GM12878 (cell line): ENCODE measurements at regions not wholly inside any gene's neighbourhood (a gene's known extent, or its start where the extent isn't known, plus 50 kb on each side); places are given as distances from the start of the nearest gene placed in this dataset.

Source experiments
- ATF2 ChIP-seq: IDR thresholded peaks from 2 replicates; pipeline ENCODE4 v1.6.1; 2012; ENCODE audit warnings: low read length, inconsistent platforms
- ATF7 ChIP-seq: fragments of 450-650 bp; IDR thresholded peaks from 2 replicates; pipeline ENCODE4 v1.6.1; 2016; ENCODE audit warnings: low read depth, mild to moderate bottlenecking
- CBX3 ChIP-seq: fragments of 200-600 bp; sonication (generic); IDR thresholded peaks from 2 replicates; pipeline ENCODE4 v1.6.1; 2016; ENCODE audit warnings: low read depth, borderline replicate concordance
- MTA3 ChIP-seq: IDR thresholded peaks from 2 replicates; pipeline ENCODE4 v1.6.1; 2012; ENCODE audit warnings: low read length, inconsistent platforms, borderline replicate concordance
- NBN ChIP-seq: fragments of 450-650 bp; IDR thresholded peaks from 2 replicates; pipeline ENCODE4 v1.6.1; 2016
- NFXL1 ChIP-seq: fragments of 450-650 bp; IDR thresholded peaks from 2 replicates; pipeline ENCODE4 v1.6.1; 2017; ENCODE audit warnings: antibody characterized with exemption, mild to moderate bottlenecking, borderline replicate concordance
- NR2C2 ChIP-seq: IDR thresholded peaks from 2 replicates; pipeline ENCODE4 v1.6.1; 2011; ENCODE audit warnings: borderline replicate concordance, low read depth; ENCODE audit not compliant: control insufficient read depth, insufficient read length
- PKNOX1 ChIP-seq: fragments of 450-650 bp; IDR thresholded peaks from 2 replicates; pipeline ENCODE4 v1.6.1; 2016; ENCODE audit warnings: mild to moderate bottlenecking
- SMAD1 ChIP-seq: fragments of 450-650 bp; IDR thresholded peaks from 2 replicates; pipeline ENCODE4 v1.6.1; 2018; ENCODE audit warnings: mild to moderate bottlenecking, low read depth; ENCODE audit not compliant: partially characterized antibody
- SMAD5 ChIP-seq: IDR thresholded peaks from 2 replicates; pipeline ENCODE4 v1.6.1; 2016; ENCODE audit warnings: antibody characterized with exemption, low read depth
- SREBF1 ChIP-seq: IDR thresholded peaks from 2 replicates; pipeline ENCODE4 v1.6.1; 2012; ENCODE audit warnings: mild to moderate bottlenecking, low read length
- SRF ChIP-seq, 2 experiments: IDR thresholded peaks; 2 replicates each; pipeline ENCODE4 v1.6.1; 2011; ENCODE audit warnings: low read depth in 2 of 2, low read length in 2 of 2, mild to moderate bottlenecking in 1 of 2, moderate library complexity in 1 of 2
- ZNF24 ChIP-seq: fragments of 450-650 bp; IDR thresholded peaks from 2 replicates; pipeline ENCODE4 v1.6.1; 2017; ENCODE audit warnings: antibody characterized with exemption, mild to moderate bottlenecking

GRCh38 chr17:31724026-31724425 lies 135.0 kb downstream of the COPRS start (continued):
- no peak for TF ChIP-seq SRF (IDR thresholded peaks at IDR 0.05; ENCODE audit: low read depth in 2 of 2, low read length in 2 of 2)
- TF ChIP-seq ZNF24 = no peak
- no peak for TF ChIP-seq MTA3
- TF ChIP-seq NR2C2 = no peak
- no peak for TF ChIP-seq SMAD5
- no peak for TF ChIP-seq SREBF1
- TF ChIP-seq ATF7 = no peak
- no peak for TF ChIP-seq ATF2
- no peak for TF ChIP-seq NBN
- TF ChIP-seq NFXL1 = no peak
- no peak for TF ChIP-seq PKNOX1
- TF ChIP-seq CBX3 = no peak
- no peak for TF ChIP-seq SMAD1
